SK-N-SH treated with all-trans-retinoic acid at 6 μM for 48 hours (cell line): ENCODE measurements at regions not wholly inside any gene's neighbourhood (a gene's known extent, or its start where the extent isn't known, plus 50 kb on each side); places are given as distances from the start of the nearest gene placed in this dataset.
"Not testable (repeated sequence)": the region's sequence is repeated elsewhere in the genome, so short reads cannot be mapped to it uniquely, and the experiment has no call there.

Experiments
- ARNTL ChIP-seq: fragments of 450-650 bp; formaldehyde crosslinking; IDR thresholded peaks from 2 replicates; pipeline ENCODE4 v1.5.0; 2020; ENCODE audit warnings: low read depth, mild to moderate bottlenecking, moderate library complexity, borderline replicate concordance
- PPARA ChIP-seq: fragments of 250-450 bp; sonication (Bioruptor Pico); IDR thresholded peaks from 2 replicates; pipeline ENCODE4 v1.5.0; 2020; ENCODE audit warnings: mild to moderate bottlenecking, borderline replicate concordance
- ZFP3 ChIP-seq: fragments of 250-450 bp; sonication (Bioruptor Pico); IDR thresholded peaks from 2 replicates; pipeline ENCODE4 v1.5.0; 2020; ENCODE audit warnings: mild to moderate bottlenecking, moderate library complexity
- ZFP30 ChIP-seq: fragments of 450-650 bp; formaldehyde crosslinking; IDR thresholded peaks from 2 replicates; pipeline ENCODE4 v1.5.0; 2022; ENCODE audit warnings: mild to moderate bottlenecking, moderate library complexity
- ZNF70 ChIP-seq: fragments of 450-650 bp; formaldehyde crosslinking; IDR thresholded peaks from 2 replicates; pipeline ENCODE4 v1.5.0; 2020; ENCODE audit warnings: mild to moderate bottlenecking, moderate library complexity
- ZNF8 ChIP-seq: fragments of 450-650 bp; formaldehyde crosslinking; IDR thresholded peaks from 2 replicates; pipeline ENCODE4 v1.5.0; 2020; ENCODE audit warnings: mild to moderate bottlenecking, moderate library complexity

DNA sequence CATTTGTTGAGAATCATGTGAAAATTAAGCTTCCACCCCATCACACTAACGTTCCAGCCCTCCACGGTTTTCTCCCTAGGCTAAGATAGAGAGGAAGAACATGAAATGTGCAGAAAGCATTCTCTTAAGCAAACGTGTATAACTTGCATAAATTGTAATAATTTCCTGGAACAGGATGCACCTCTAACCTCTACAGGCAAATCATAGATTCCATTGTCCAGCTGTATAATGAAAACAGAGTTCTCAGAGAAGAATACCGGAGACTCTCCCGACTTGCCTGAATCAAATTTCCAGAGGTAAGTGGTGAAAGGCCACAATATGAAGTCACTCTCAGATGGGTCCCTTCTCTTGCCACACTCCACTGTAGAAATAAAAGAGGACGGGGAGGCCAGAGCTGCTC, 87.7 kb downstream of the PPIAL4A start:
- not testable (repeated sequence) for TF ChIP-seq ZFP30, ZFP3, ZNF8, ARNTL, ZNF70, PPARA (CRISPR knock-in tag)
